ENCODE measurements at regions not wholly inside any gene's neighbourhood (a gene's known extent, or its start where the extent isn't known, plus 50 kb on each side); places are given as distances from the start of the nearest gene placed in this dataset.

- H3K4me1 ChIP-seq (replicated peaks in 1 of 4; ENCODE audit: control insufficient read depth in 3 of 4, insufficient read depth in 4 of 4, low read length in 3 of 4) = no peaks in the 10 kb centered on the region
- H2BK5ac ChIP-seq (ENCODE audit: low read depth, low read length) = no peak overlapping the region
- H3K14ac ChIP-seq (ENCODE audit: insufficient read length) = no peak overlapping the region
- H4K20me1 ChIP-seq (replicated peaks in 1 of 2; ENCODE audit: control insufficient read depth in 1 of 2, insufficient read depth in 2 of 2, low read length in 2 of 2) = no peaks in the 10 kb centered on the region
- H3K56ac ChIP-seq (replicated peaks; ENCODE audit: insufficient read length, low read depth, low read length) = no peak overlapping the region
- no peak overlapping the region for H4K91ac ChIP-seq (replicated peaks; ENCODE audit: insufficient read length, low read length)
- H3K27me3 ChIP-seq (replicated peaks in 1 of 4; ENCODE audit: control insufficient read depth in 3 of 4, extremely low read depth in 1 of 4, insufficient read depth in 3 of 4, low read length in 3 of 4) = no peaks in the 10 kb centered on the region
- no peak overlapping the region for H2AFZ ChIP-seq (ENCODE audit: low read length)
- no peak overlapping the region for H3K4me3 ChIP-seq (ENCODE audit: extremely low read depth in 1 of 4, insufficient read depth in 2 of 4, low read depth in 3 of 4, low read length in 4 of 4)
- no peaks in the 10 kb centered on the region; the same call in 1 of the 2 replicates for H3K23me2 ChIP-seq (ENCODE audit: low read depth, low read length)
- no peak overlapping the region for H2AK5ac ChIP-seq (ENCODE audit: low read depth, low read length)
- POLR2A ChIA-PET (ENCODE audit: partially characterized antibody) = no interaction called here
- no peak overlapping the region for H2BK12ac ChIP-seq (ENCODE audit: low read depth, low read length)
- H3K4me2 ChIP-seq (ENCODE audit: insufficient read depth in 1 of 2, low read depth in 2 of 2, low read length in 2 of 2) = no peak overlapping the region
- H3K4ac ChIP-seq (replicated peaks; ENCODE audit: insufficient read length, low read depth, low read length) = no peak overlapping the region
- H3K18ac ChIP-seq (ENCODE audit: extremely low read depth, low read length) = no peak overlapping the region
- no peak overlapping the region for H2BK20ac ChIP-seq (ENCODE audit: low read length)
- WGBS, 2 experiments (ENCODE audit: extremely low coverage in 1 of 2, insufficient coverage in 1 of 2, insufficient read length in 1 of 2, insufficient replicate concordance in 2 of 2, low coverage in 1 of 2, low lambda C conversion rate in 2 of 2, missing lambda C conversion rate in 1 of 2) = 93% methylated on average over 5 of the region's 5 CpGs; no CpG with 5 or more reads in 1 of the 2 experiments
- no peak overlapping the region for H4K5ac ChIP-seq (ENCODE audit: insufficient read length, low read depth, low read length)
- no peak overlapping the region for H4K8ac ChIP-seq (ENCODE audit: extremely low read depth, insufficient read depth, low read length)
- H3K79me1 ChIP-seq (ENCODE audit: low read depth, low read length) = no peaks in the 10 kb centered on the region
- no peaks in the 10 kb centered on the region for H3K36me3 ChIP-seq (ENCODE audit: control insufficient read depth in 2 of 4, insufficient read depth in 4 of 4, low read length in 3 of 4)
- no peak overlapping the region for H3K9ac ChIP-seq (replicated peaks in 1 of 4; ENCODE audit: extremely low read depth in 1 of 4, low read depth in 3 of 4, low read length in 3 of 4)
- no peak for DNase-seq (ENCODE audit: low read depth in 1 of 2, low spot score in 2 of 2)
- FAIRE-seq = no peak
- peaks cover 0 to 2% of the 10 kb centered on the region in 2 experiments; a peak in 2 of 4 replicates for H3K9me3 ChIP-seq (ENCODE audit: insufficient read depth in 2 of 2, low read depth in 1 of 2, low read length in 1 of 2)
- H3K79me2 ChIP-seq (ENCODE audit: control insufficient read depth in 1 of 2, insufficient read depth in 2 of 2, low read length in 2 of 2) = no peaks in the 10 kb centered on the region
- H2BK15ac ChIP-seq (ENCODE audit: low read length) = no peak overlapping the region
- CTCF ChIA-PET (ENCODE audit: partially characterized antibody) = interaction anchor here (0.8 kb wide), 1 partner anchor 63 kb away, joined by 3 read pairs; no protein-coding TSS in a partner anchor
- H2BK120ac ChIP-seq (replicated peaks; ENCODE audit: low read depth, low read length) = no peak overlapping the region
- H3K27ac ChIP-seq (ENCODE audit: low read depth, low read length) = no peak overlapping the region
- H3K23ac ChIP-seq (ENCODE audit: insufficient read length) = no peak overlapping the region
- no peak for TF ChIP-seq ATF2 (IDR thresholded peaks at IDR 0.05; ENCODE audit: low read length)
- TF ChIP-seq CEBPB (IDR thresholded peaks at IDR 0.05; ENCODE audit: low read depth, low read length) = no peak
- no peak for TF ChIP-seq PHF8 (conservative IDR thresholded peaks at IDR 0.05; ENCODE audit: low read depth, low read length)
- no peak for TF ChIP-seq CBX5 (IDR thresholded peaks at IDR 0.05; ENCODE audit: low read depth, low read length)
Measured at GRCh38 chr10:111962951-111963350, 220.6 kb downstream of the GPAM start.

Data from H1 (cell line).